DND-41 (cell line): ENCODE measurements at regions not wholly inside any gene's neighbourhood (a gene's known extent, or its start where the extent isn't known, plus 50 kb on each side); places are given as distances from the start of the nearest gene placed in this dataset.

ENCODE experiments used
- EZH2 ChIP-seq: IDR thresholded peaks from 3 replicates; pipeline ENCODE4 v1.6.1; 2012; ENCODE audit warnings: borderline replicate concordance, low read depth, mild to moderate bottlenecking, moderate library complexity, low read length, inconsistent platforms; ENCODE audit not compliant: severe bottlenecking
- TF ChIP-seq, protein P1 (sequence below): IDR thresholded peaks from 2 replicates; pipeline ENCODE4 v1.5.1; 2012; ENCODE audit warnings: borderline replicate concordance, low read length, moderate library complexity, mild to moderate bottlenecking; ENCODE audit not compliant: poor library complexity, severe bottlenecking; ENCODE audit errors: extremely low read depth

DNA sequence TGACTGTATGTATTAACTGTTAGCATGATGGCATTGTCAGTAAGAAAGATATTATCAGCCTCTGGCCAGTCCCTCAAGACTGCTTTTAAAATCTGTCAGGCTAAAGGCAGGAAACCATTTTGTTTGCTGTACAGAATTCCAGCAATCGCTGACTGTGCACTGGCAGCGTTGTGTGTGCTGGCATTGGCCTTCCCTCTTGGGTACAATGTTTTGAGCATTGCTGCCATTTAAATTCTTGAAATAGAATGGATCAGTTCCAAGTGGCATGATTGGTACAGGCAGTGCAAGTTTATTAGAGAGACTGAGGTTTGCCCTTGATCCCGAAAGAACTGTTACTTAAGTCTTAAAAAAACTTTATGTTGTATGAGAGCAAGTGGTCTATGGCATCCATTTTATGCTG is 788.7 kb downstream of the OTOL1 start:
- TF ChIP-seq, protein P1, sequence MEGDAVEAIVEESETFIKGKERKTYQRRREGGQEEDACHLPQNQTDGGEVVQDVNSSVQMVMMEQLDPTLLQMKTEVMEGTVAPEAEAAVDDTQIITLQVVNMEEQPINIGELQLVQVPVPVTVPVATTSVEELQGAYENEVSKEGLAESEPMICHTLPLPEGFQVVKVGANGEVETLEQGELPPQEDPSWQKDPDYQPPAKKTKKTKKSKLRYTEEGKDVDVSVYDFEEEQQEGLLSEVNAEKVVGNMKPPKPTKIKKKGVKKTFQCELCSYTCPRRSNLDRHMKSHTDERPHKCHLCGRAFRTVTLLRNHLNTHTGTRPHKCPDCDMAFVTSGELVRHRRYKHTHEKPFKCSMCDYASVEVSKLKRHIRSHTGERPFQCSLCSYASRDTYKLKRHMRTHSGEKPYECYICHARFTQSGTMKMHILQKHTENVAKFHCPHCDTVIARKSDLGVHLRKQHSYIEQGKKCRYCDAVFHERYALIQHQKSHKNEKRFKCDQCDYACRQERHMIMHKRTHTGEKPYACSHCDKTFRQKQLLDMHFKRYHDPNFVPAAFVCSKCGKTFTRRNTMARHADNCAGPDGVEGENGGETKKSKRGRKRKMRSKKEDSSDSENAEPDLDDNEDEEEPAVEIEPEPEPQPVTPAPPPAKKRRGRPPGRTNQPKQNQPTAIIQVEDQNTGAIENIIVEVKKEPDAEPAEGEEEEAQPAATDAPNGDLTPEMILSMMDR, result no peak
- TF ChIP-seq EZH2, result no peak
